Fibroblast of mammary gland (primary cell): ENCODE measurements at regions not wholly inside any gene's neighbourhood (a gene's known extent, or its start where the extent isn't known, plus 50 kb on each side); places are given as distances from the start of the nearest gene placed in this dataset.

Experiments used
- DNase-seq: peaks from one replicate; pipeline ENCODE4 v3.0.0-alpha.2; 2010; ENCODE audit warnings: low read depth
- H3K4me3 ChIP-seq: 2 replicates; pipeline ENCODE4 v1.5.1; 2011; ENCODE audit warnings: low read depth, mild to moderate bottlenecking, low read length, moderate library complexity; ENCODE audit not compliant: control insufficient read depth
- CTCF ChIP-seq: conservative IDR thresholded peaks from 2 replicates; pipeline ENCODE4 v1.5.1; 2011; ENCODE audit warnings: low read depth, low read length, inconsistent platforms; ENCODE audit not compliant: control insufficient read depth, insufficient read depth

- DNase-seq = no peak
- no peak for TF ChIP-seq CTCF
- no peak overlapping the region for H3K4me3 ChIP-seq
Observed at GRCh38 chr1:184919892-184920291, 54.4 kb downstream of the NIBAN1 start.

GRCh38 chr1:184915463-184916090 lies 58.7 kb downstream of the NIBAN1 start:
- TF ChIP-seq CTCF = no peak
- DNase-seq = no peak
- no peak overlapping the region for H3K4me3 ChIP-seq

- no peak for DNase-seq
- TF ChIP-seq CTCF = no peak
Observed at GRCh38 chr1:184914149-184914548, 60.2 kb downstream of the NIBAN1 start.

GRCh38 chr1:184912392-184912791 lies 61.9 kb downstream of the NIBAN1 start:
- DNase-seq = no peak
- no peak for TF ChIP-seq CTCF
- no peak overlapping the region for H3K4me3 ChIP-seq

More at GRCh38 chr1:184914149-184914548, 60.2 kb downstream of the NIBAN1 start:
- H3K4me3 ChIP-seq = no peak overlapping the region

GRCh38 chr1:184911830-184912229 lies 62.5 kb downstream of the NIBAN1 start:
- no peak for DNase-seq
- no peak overlapping the region for H3K4me3 ChIP-seq
- TF ChIP-seq CTCF = no peak

- no peak overlapping the region for H3K4me3 ChIP-seq
- peak; percentile 32 for DNase-seq
- TF ChIP-seq CTCF = no peak
Observed at GRCh38 chr1:184911103-184911745, 63.1 kb downstream of the NIBAN1 start.
